ENCODE measurements at regions not wholly inside any gene's neighbourhood (a gene's known extent, or its start where the extent isn't known, plus 50 kb on each side); places are given as distances from the start of the nearest gene placed in this dataset.

DNA sequence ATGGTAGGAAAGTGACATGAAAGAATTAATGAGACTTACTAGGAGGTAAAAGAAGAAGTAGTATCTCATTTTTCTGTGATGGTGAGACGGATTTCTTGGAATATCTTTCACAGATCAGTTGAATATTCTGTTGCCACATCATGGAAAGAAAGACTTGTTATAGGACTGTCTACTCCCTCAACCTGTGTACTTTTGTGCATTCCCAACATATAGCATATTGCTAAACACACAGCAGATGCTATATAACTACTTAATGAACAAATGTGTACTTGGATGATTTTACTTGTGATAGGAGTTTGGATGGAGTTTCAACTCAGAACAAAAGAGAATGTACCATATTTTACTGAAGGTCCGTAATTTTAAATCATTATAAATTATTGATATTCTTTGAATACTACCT is 128.5 kb downstream of the LURAP1L start:
- Mint-ChIP-seq H3K27ac (no peak overlapping the region), H3K9me3 (ENCODE audit: low read depth) (peaks cover 7% of the 10 kb centered on the region), H3K4me3 (ENCODE audit: low read depth) (no peak overlapping the region), H3K4me1 (ENCODE audit: low read depth) (no peaks in the 10 kb centered on the region), H3K27me3 (no peaks in the 10 kb centered on the region), H3K36me3 (ENCODE audit: insufficient read depth) (peaks cover 3% of the 10 kb centered on the region)
- DNase-seq (ENCODE audit: low spot score, unreplicated experiment), result no peak
- TF ChIP-seq, protein P1, sequence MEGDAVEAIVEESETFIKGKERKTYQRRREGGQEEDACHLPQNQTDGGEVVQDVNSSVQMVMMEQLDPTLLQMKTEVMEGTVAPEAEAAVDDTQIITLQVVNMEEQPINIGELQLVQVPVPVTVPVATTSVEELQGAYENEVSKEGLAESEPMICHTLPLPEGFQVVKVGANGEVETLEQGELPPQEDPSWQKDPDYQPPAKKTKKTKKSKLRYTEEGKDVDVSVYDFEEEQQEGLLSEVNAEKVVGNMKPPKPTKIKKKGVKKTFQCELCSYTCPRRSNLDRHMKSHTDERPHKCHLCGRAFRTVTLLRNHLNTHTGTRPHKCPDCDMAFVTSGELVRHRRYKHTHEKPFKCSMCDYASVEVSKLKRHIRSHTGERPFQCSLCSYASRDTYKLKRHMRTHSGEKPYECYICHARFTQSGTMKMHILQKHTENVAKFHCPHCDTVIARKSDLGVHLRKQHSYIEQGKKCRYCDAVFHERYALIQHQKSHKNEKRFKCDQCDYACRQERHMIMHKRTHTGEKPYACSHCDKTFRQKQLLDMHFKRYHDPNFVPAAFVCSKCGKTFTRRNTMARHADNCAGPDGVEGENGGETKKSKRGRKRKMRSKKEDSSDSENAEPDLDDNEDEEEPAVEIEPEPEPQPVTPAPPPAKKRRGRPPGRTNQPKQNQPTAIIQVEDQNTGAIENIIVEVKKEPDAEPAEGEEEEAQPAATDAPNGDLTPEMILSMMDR (IDR thresholded peaks at IDR 0.05; ENCODE audit: unreplicated experiment), result no peak

DNA sequence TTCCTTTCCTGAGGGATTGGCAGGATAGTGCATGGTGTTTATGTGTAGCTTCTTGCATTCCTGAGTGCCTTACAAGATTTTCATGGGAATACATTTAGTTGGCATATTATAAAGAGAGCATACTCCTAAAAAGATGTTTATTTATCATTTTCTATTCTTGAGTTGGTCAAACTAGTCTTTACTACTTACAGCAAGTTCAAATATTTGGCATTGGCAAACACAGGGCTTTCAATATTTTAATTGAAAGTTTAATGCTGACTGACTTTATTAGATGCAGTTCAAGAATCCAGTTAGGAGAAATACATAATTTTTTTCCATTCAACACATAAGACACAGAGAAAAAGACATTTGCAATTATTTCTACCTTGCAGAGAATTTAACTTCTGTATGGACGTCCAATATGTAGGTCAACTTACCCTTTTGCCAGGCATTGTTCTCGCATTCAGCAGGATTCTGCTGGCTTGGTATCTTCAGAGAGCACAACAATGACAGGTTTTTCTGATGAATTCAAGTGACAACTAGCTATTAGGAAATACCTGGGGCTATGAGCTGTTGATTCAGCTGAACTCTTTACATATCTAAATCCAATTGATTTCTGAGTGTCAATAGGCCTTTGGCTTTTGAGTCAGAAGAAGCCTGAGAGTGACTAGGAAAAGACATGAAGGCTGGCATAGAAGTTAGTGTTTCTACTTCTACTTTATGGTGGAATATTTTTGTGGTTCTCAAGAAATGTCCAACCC is 129.6 kb downstream of the LURAP1L start:
- DNase-seq (ENCODE audit: low spot score, unreplicated experiment), result no peak
- no peaks in the 10 kb centered on the region for H3K27me3 Mint-ChIP-seq
- H3K4me1 Mint-ChIP-seq (ENCODE audit: low read depth), result peaks cover 1% of the 10 kb centered on the region
- no peak overlapping the region for H3K27ac Mint-ChIP-seq
- H3K4me3 Mint-ChIP-seq (ENCODE audit: low read depth), result no peak overlapping the region
- H3K36me3 Mint-ChIP-seq (ENCODE audit: insufficient read depth), result no peaks in the 10 kb centered on the region
- H3K9me3 Mint-ChIP-seq (ENCODE audit: low read depth), result peaks cover under 1% of the 10 kb centered on the region
- TF ChIP-seq, protein P1 (IDR thresholded peaks at IDR 0.05; ENCODE audit: unreplicated experiment), result no peak

DNA sequence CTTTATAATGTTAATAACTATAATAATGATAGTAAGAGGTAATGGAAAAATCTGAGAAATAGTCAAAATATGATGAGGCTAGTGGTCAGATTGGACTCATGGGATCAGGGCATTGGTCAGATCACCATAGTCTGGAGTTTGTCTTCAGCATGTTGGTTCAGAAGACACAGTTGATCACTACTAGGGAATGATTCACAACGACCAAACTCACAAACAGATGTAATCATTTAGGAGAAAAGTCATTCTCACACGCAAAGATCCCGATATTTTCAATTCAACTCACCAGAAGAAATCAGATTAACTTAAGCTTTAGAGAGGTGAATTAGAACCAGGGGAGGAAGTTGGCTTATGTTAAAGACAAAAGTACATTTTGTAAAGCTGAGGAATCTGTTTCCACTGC is 131.8 kb downstream of the LURAP1L start:
- no peak for DNase-seq (ENCODE audit: low spot score, unreplicated experiment)
- H3K9me3 Mint-ChIP-seq (ENCODE audit: low read depth), result no peaks in the 10 kb centered on the region
- no peaks in the 10 kb centered on the region for H3K27me3 Mint-ChIP-seq
- no peak overlapping the region for H3K27ac Mint-ChIP-seq
- no peaks in the 10 kb centered on the region for H3K36me3 Mint-ChIP-seq (ENCODE audit: insufficient read depth)
- peaks cover 1% of the 10 kb centered on the region for H3K4me1 Mint-ChIP-seq (ENCODE audit: low read depth)
- no peak overlapping the region for H3K4me3 Mint-ChIP-seq (ENCODE audit: low read depth)
- TF ChIP-seq, protein P1 (IDR thresholded peaks at IDR 0.05; ENCODE audit: unreplicated experiment), result no peak

DNA sequence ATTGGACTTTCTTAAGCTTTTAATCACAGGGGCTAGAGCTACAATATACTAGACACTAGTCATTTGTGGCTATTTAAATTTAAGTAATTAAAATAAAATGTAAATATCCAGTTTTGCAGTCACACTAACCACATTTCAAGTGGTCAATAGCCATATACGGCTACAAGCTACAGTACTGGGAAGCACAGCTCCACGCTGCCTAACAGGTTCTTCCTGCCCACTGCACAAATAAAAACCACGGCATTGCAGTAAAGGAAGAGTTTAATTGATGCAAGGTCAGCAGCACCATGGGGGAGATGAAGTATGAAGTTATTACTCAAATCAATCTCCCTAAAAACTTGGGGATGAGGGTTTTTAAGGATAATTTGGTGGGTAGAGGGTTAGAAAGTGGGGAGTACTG is 134.1 kb downstream of the LURAP1L start:
- H3K36me3 Mint-ChIP-seq (ENCODE audit: insufficient read depth), result no peaks in the 10 kb centered on the region
- no peaks in the 10 kb centered on the region for H3K27me3 Mint-ChIP-seq
- TF ChIP-seq, protein P1 (IDR thresholded peaks at IDR 0.05; ENCODE audit: unreplicated experiment), result no peak
- DNase-seq (ENCODE audit: low spot score, unreplicated experiment), result no peak
- H3K27ac Mint-ChIP-seq, result no peak overlapping the region
- peaks cover 4% of the 10 kb centered on the region for H3K4me1 Mint-ChIP-seq (ENCODE audit: low read depth)
- H3K9me3 Mint-ChIP-seq (ENCODE audit: low read depth), result no peaks in the 10 kb centered on the region
- no peak overlapping the region for H3K4me3 Mint-ChIP-seq (ENCODE audit: low read depth)

DNA sequence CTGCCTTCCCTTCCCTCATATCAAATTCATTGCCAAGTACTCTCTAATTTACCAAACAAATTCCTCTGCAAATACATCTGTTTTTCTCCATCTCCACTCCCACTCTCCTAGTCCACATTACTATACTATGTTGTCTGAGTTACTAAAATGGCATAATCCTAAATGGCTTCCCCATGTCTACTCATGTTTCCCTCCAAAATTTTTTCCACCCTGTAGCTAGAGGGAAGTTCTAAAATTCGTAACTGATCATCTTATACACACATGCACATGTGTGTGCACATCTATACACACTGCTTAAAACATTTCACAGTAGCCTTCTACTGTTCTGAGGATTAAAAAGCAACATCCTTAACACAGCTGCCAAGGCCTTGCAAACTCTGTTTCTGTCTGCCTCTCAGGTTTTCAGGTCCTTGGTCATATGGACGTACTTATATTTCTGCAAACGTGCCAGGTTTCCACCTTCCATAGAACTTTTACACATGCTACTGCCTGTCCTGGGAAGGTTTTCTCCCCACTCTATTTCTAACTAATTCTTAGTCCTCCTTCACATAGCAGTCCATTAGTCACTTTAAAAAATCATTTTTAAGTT is 140.6 kb downstream of the LURAP1L start:
- no peak overlapping the region for H3K4me3 Mint-ChIP-seq (ENCODE audit: low read depth)
- no peak overlapping the region for H3K27ac Mint-ChIP-seq

More for the DNA sequence above, 140.6 kb downstream of the LURAP1L start:
- Mint-ChIP-seq H3K4me1 (ENCODE audit: low read depth) (peaks cover 6% of the 10 kb centered on the region), H3K27me3 (no peaks in the 10 kb centered on the region), H3K9me3 (ENCODE audit: low read depth) (no peaks in the 10 kb centered on the region), H3K36me3 (ENCODE audit: insufficient read depth) (no peaks in the 10 kb centered on the region)
- TF ChIP-seq, protein P1 (IDR thresholded peaks at IDR 0.05; ENCODE audit: unreplicated experiment), result no peak
- no peak for DNase-seq (ENCODE audit: low spot score, unreplicated experiment)
